ENCODE measurements at regions not wholly inside any gene's neighbourhood (a gene's known extent, or its start where the extent isn't known, plus 50 kb on each side); places are given as distances from the start of the nearest gene placed in this dataset.

- TF ChIP-seq CTCF (IDR thresholded peaks at IDR 0.05) = no peak
- TF ChIP-seq POLR2A (IDR thresholded peaks at IDR 0.05) = no peak
Observed at GRCh38 chr12:31903025-31903424, 56.2 kb upstream of the RESF1 start.
